CD4-positive, alpha-beta T cell (primary cell): ENCODE measurements at regions not wholly inside any gene's neighbourhood (a gene's known extent, or its start where the extent isn't known, plus 50 kb on each side); places are given as distances from the start of the nearest gene placed in this dataset.

Source experiments
- ATAC-seq: fragments of 200-7000 bp; cut with Tn5 transposase; one replicate; pipeline ENCODE4 v1.10.0; 2022; ENCODE audit warnings: mild to moderate bottlenecking; ENCODE audit not compliant: poor library complexity
- CTCF ChIA-PET: fragments of 350-600 bp; sonication (Branson Sonifier 250); formaldehyde crosslinking; loops from one replicate; lab custom pipeline; 2021; ENCODE audit warnings: antibody characterized with exemption, inconsistent platforms; lab: Charles Lee
- POLR2A ChIA-PET: fragments of 350-600 bp; sonication (Branson Sonifier 250); formaldehyde crosslinking; loops from one replicate; lab custom pipeline; 2021; ENCODE audit warnings: antibody characterized with exemption, inconsistent platforms; lab: Charles Lee
- DNase-seq, 14 experiments: peaks; one replicate each; pipeline ENCODE4 v3.0.0-alpha.2; 2013 to 2020; ENCODE audit warnings: mixed read lengths in 2 of 14
- H3K27ac ChIP-seq, 2 donors: one replicate each; pipeline versions ENCODE4 v1.5.1 to v1.7.0; 2013; ENCODE audit warnings: low read length in 2 of 2, low read depth in 1 of 2, mild to moderate bottlenecking in 1 of 2
- H3K27me3 ChIP-seq, 2 experiments: 1 replicate in 1 of 2; 2 replicates in 1 of 2; pipeline versions ENCODE4 v1.6.1 to v1.7.0; 2013; ENCODE audit warnings: low read length in 2 of 2, control low read depth in 1 of 2, mild to moderate bottlenecking in 1 of 2, moderate library complexity in 1 of 2; ENCODE audit not compliant: insufficient read depth in 2 of 2, control insufficient read depth in 1 of 2
- H3K36me3 ChIP-seq: one replicate; pipeline ENCODE4 v1.6.1; 2013; ENCODE audit warnings: low read length, control low read depth; ENCODE audit not compliant: insufficient read depth
- H3K4me1 ChIP-seq: one replicate; pipeline ENCODE4 v1.6.1; 2013; ENCODE audit warnings: low read length, control low read depth; ENCODE audit not compliant: insufficient read depth
- H3K4me3 ChIP-seq: one replicate; pipeline ENCODE4 v1.5.1; 2013; ENCODE audit warnings: mild to moderate bottlenecking, low read length, moderate library complexity
- H3K9me3 ChIP-seq, 2 experiments: 1 replicate in 1 of 2; 2 replicates in 1 of 2; pipeline versions ENCODE4 v1.6.1 to v1.7.0; 2013; ENCODE audit warnings: low read length in 2 of 2, mild to moderate bottlenecking in 2 of 2, control low read depth in 1 of 2, moderate library complexity in 1 of 2; ENCODE audit not compliant: control insufficient read depth in 1 of 2, insufficient read depth in 1 of 2
- H3K27ac Mint-ChIP-seq: one replicate; pipeline ENCODE4 v1.8.0; 2020; ENCODE audit warnings: mixed read lengths
- H3K27me3 Mint-ChIP-seq: one replicate; pipeline ENCODE4 v1.8.0; 2021; ENCODE audit warnings: mixed read lengths
- H3K36me3 Mint-ChIP-seq: one replicate; pipeline ENCODE4 v1.8.0; 2021; ENCODE audit warnings: low read depth, mixed read lengths
- H3K4me1 Mint-ChIP-seq: one replicate; pipeline ENCODE4 v1.8.0; 2021; ENCODE audit warnings: low read depth, mixed read lengths
- H3K4me3 Mint-ChIP-seq: one replicate; pipeline ENCODE4 v1.8.0; 2020; ENCODE audit warnings: mild to moderate bottlenecking, mixed read lengths
- H3K9me3 Mint-ChIP-seq: one replicate; pipeline ENCODE4 v1.8.0; 2020; ENCODE audit warnings: mixed read lengths
- intact Hi-C, 2 experiments: fragments of 100-400 bp; cut with DNase I in 1 of 2; cut with micrococcal nuclease in 1 of 2; formaldehyde crosslinking; loops; one replicate each; pipeline versions ENCODE4 v1.15.1 to v1.9.0; 2023 to 2025; cut with DNase I, micrococcal nuclease
- TF ChIP-seq, protein P1 (sequence below): fragments of 200-600 bp; IDR thresholded peaks from one replicate; pipeline ENCODE4 v1.8.0; 2022; ENCODE audit warnings: antibody characterized with exemption, mild to moderate bottlenecking

DNA sequence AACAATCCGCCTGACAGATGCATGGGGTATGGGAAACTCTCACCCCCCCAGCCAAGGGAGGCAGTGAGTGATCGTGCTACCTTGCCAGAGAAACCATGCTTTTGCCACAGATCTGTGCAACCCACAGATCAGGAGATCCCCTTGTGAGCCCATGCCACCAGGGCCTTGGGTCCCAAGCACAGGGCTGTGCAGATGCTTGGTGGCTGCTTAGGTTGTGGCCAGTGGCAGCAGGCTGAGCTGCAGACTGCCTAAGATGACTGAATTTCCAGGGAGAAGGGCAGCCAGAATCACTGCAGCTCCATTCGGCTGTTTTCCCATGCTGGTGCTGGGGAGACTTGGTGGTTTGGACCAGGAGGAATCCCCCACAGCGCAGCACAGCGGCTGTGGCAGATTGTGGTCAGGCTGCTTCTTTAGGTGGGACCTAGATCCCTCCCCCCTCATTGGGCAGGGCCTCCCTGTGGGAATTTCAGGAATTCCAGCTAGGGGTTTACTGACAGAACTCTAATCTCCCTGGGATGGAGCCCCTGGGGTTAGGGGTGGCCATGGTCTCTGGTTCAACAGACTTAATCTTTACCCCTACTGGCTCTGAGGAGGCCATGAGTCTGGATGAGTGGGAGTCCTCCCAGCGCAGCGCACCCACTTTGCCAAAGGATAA is 264.6 kb upstream of the DAAM1 start:
- peaks cover 0 to 3% of the 10 kb centered on the region in 2 experiments for H3K27me3 ChIP-seq
- H3K36me3 Mint-ChIP-seq: no peaks in the 10 kb centered on the region
- H3K4me3 ChIP-seq: no peak overlapping the region
- H3K27ac Mint-ChIP-seq: no peak overlapping the region
- H3K4me1 ChIP-seq: no peaks in the 10 kb centered on the region
- DNase-seq: no peak
- no peak for ATAC-seq
- intact Hi-C loops: no loop called here
- peaks cover 19% of the 10 kb centered on the region for H3K27me3 Mint-ChIP-seq
- H3K4me1 Mint-ChIP-seq: no peaks in the 10 kb centered on the region
- CTCF ChIA-PET: no interaction called here
- POLR2A ChIA-PET: no interaction called here
- H3K36me3 ChIP-seq: no peaks in the 10 kb centered on the region
- peaks cover 0 to 5% of the 10 kb centered on the region in 2 experiments for H3K9me3 ChIP-seq
- H3K4me3 Mint-ChIP-seq: no peak overlapping the region
- H3K27ac ChIP-seq: no peak overlapping the region
- TF ChIP-seq, protein P1, sequence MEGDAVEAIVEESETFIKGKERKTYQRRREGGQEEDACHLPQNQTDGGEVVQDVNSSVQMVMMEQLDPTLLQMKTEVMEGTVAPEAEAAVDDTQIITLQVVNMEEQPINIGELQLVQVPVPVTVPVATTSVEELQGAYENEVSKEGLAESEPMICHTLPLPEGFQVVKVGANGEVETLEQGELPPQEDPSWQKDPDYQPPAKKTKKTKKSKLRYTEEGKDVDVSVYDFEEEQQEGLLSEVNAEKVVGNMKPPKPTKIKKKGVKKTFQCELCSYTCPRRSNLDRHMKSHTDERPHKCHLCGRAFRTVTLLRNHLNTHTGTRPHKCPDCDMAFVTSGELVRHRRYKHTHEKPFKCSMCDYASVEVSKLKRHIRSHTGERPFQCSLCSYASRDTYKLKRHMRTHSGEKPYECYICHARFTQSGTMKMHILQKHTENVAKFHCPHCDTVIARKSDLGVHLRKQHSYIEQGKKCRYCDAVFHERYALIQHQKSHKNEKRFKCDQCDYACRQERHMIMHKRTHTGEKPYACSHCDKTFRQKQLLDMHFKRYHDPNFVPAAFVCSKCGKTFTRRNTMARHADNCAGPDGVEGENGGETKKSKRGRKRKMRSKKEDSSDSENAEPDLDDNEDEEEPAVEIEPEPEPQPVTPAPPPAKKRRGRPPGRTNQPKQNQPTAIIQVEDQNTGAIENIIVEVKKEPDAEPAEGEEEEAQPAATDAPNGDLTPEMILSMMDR: no peak
- H3K9me3 Mint-ChIP-seq: no peaks in the 10 kb centered on the region

DNA sequence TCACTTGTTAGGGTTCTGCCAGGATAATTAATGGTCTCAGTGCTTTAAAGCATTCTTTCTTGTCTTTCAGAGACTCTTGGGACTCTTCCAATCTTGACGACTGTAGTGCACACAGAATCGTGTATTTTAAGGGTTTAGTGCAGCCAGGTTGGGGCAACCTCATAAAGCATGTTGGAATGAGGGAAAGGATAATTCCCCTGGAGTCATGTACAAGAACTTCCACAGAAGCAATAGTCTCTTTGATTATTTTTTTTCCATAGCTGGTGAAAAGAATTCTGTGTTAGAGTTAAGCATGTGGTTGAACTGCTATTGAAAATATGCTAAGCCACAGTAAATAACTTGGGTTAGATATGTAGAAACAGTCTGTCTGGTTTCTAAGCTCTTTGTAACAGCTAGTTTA is 246.8 kb upstream of the DAAM1 start:
- H3K9me3 Mint-ChIP-seq: peaks cover 6% of the 10 kb centered on the region
- H3K36me3 Mint-ChIP-seq: no peaks in the 10 kb centered on the region
- H3K36me3 ChIP-seq: no peaks in the 10 kb centered on the region
- DNase-seq: no peak
- no peak overlapping the region for H3K4me3 ChIP-seq
- peaks cover 19% of the 10 kb centered on the region for H3K27me3 Mint-ChIP-seq
- H3K4me1 Mint-ChIP-seq: no peaks in the 10 kb centered on the region
- ATAC-seq: no peak
- peaks cover 0 to 4% of the 10 kb centered on the region in 2 experiments for H3K9me3 ChIP-seq
- peaks cover 0 to 9% of the 10 kb centered on the region in 2 experiments for H3K27me3 ChIP-seq
- POLR2A ChIA-PET: no interaction called here
- no peak overlapping the region for H3K4me3 Mint-ChIP-seq
- H3K27ac Mint-ChIP-seq: no peak overlapping the region
- TF ChIP-seq, protein P1: no peak
- intact Hi-C loops: no loop called here
- no peak overlapping the region for H3K27ac ChIP-seq
- H3K4me1 ChIP-seq: no peaks in the 10 kb centered on the region
- CTCF ChIA-PET: no interaction called here

DNA sequence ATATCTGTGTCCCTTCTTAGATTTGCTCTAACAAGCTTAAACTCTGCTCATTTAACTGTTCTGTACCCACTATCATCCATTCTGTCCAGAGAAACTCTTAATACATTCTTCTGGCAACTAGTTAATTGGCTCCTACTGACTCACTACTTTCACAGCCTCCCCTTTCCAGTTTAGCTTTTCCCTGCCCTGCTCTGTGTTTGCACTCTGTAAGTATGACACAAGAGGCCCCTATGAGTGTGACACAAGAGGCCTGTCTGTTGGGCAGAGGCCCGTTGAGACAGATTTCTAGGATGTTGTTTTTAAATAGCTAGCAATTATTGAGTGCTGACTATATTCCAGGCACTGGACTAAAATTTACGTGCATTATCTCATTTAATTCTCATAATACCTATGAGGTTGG is 246.0 kb upstream of the DAAM1 start:
- ChIA-PET CTCF (no interaction called here), POLR2A (no interaction called here)
- Histone ChIP-seq H3K36me3 (no peaks in the 10 kb centered on the region), H3K27ac (no peak overlapping the region), H3K4me1 (no peaks in the 10 kb centered on the region), H3K27me3 (peaks cover 0 to 9% of the 10 kb centered on the region in 2 experiments), H3K9me3 (peaks cover 0 to 4% of the 10 kb centered on the region in 2 experiments), H3K4me3 (no peak overlapping the region)
- intact Hi-C loops: no loop called here
- ATAC-seq: no peak
- Mint-ChIP-seq H3K4me3 (no peak overlapping the region), H3K27me3 (peaks cover 24% of the 10 kb centered on the region), H3K9me3 (peaks cover 3% of the 10 kb centered on the region), H3K4me1 (no peaks in the 10 kb centered on the region), H3K36me3 (no peaks in the 10 kb centered on the region), H3K27ac (no peak overlapping the region)
- TF ChIP-seq, protein P1: no peak
- no peak for DNase-seq
